ENCODE measurements at regions not wholly inside any gene's neighbourhood (a gene's known extent, or its start where the extent isn't known, plus 50 kb on each side); places are given as distances from the start of the nearest gene placed in this dataset.

GRCh38 chr11:45458269-45458668 lies 172.1 kb upstream of the SYT13 start:
- no peak for DNase-seq (ENCODE audit: extremely low spot score, unreplicated experiment)
- H3K27ac Mint-ChIP-seq (ENCODE audit: unreplicated experiment), result no peak overlapping the region
- TF ChIP-seq CTCF (IDR thresholded peaks at IDR 0.05), result no peak
- peaks cover 28% of the 10 kb centered on the region for H3K27me3 Mint-ChIP-seq (ENCODE audit: unreplicated experiment)
- H3K4me1 Mint-ChIP-seq (ENCODE audit: unreplicated experiment), result no peaks in the 10 kb centered on the region
- H3K9me3 Mint-ChIP-seq (ENCODE audit: unreplicated experiment), result no peaks in the 10 kb centered on the region
- no peak overlapping the region for H3K4me3 Mint-ChIP-seq (ENCODE audit: unreplicated experiment)
- no peaks in the 10 kb centered on the region for H3K36me3 Mint-ChIP-seq (ENCODE audit: unreplicated experiment)

GRCh38 chr11:45457649-45458048 lies 171.5 kb upstream of the SYT13 start:
- H3K4me3 Mint-ChIP-seq (ENCODE audit: unreplicated experiment), result no peak overlapping the region
- no peaks in the 10 kb centered on the region for H3K4me1 Mint-ChIP-seq (ENCODE audit: unreplicated experiment)
- no peak for TF ChIP-seq CTCF (IDR thresholded peaks at IDR 0.05)
- peaks cover 28% of the 10 kb centered on the region for H3K27me3 Mint-ChIP-seq (ENCODE audit: unreplicated experiment)
- H3K9me3 Mint-ChIP-seq (ENCODE audit: unreplicated experiment), result no peaks in the 10 kb centered on the region
- no peak for DNase-seq (ENCODE audit: extremely low spot score, unreplicated experiment)
- no peaks in the 10 kb centered on the region for H3K36me3 Mint-ChIP-seq (ENCODE audit: unreplicated experiment)
- no peak overlapping the region for H3K27ac Mint-ChIP-seq (ENCODE audit: unreplicated experiment)

- no peak for TF ChIP-seq CTCF (IDR thresholded peaks at IDR 0.05)
- DNase-seq (ENCODE audit: extremely low spot score, unreplicated experiment), result no peak
- Mint-ChIP-seq H3K9me3 (ENCODE audit: unreplicated experiment) (no peaks in the 10 kb centered on the region), H3K4me3 (ENCODE audit: unreplicated experiment) (no peak overlapping the region), H3K27me3 (ENCODE audit: unreplicated experiment) (peaks cover 26% of the 10 kb centered on the region), H3K36me3 (ENCODE audit: unreplicated experiment) (no peaks in the 10 kb centered on the region), H3K27ac (ENCODE audit: unreplicated experiment) (no peak overlapping the region), H3K4me1 (ENCODE audit: unreplicated experiment) (no peaks in the 10 kb centered on the region)
Measured at GRCh38 chr11:45456686-45457085, 170.5 kb upstream of the SYT13 start.

GRCh38 chr11:45455536-45455935 lies 169.4 kb upstream of the SYT13 start:
- H3K9me3 Mint-ChIP-seq (ENCODE audit: unreplicated experiment), result no peaks in the 10 kb centered on the region
- no peak for DNase-seq (ENCODE audit: extremely low spot score, unreplicated experiment)
- no peak overlapping the region for H3K27ac Mint-ChIP-seq (ENCODE audit: unreplicated experiment)
- no peaks in the 10 kb centered on the region for H3K36me3 Mint-ChIP-seq (ENCODE audit: unreplicated experiment)
- H3K4me3 Mint-ChIP-seq (ENCODE audit: unreplicated experiment), result no peak overlapping the region
- H3K27me3 Mint-ChIP-seq (ENCODE audit: unreplicated experiment), result peaks cover 18% of the 10 kb centered on the region
- no peaks in the 10 kb centered on the region for H3K4me1 Mint-ChIP-seq (ENCODE audit: unreplicated experiment)
- no peak for TF ChIP-seq CTCF (IDR thresholded peaks at IDR 0.05)

- no peaks in the 10 kb centered on the region for H3K4me1 Mint-ChIP-seq (ENCODE audit: unreplicated experiment)
- H3K27ac Mint-ChIP-seq (ENCODE audit: unreplicated experiment), result no peak overlapping the region
Measured at GRCh38 chr11:45454917-45455401, 168.8 kb upstream of the SYT13 start.

More at GRCh38 chr11:45454917-45455401, 168.8 kb upstream of the SYT13 start:
- H3K36me3 Mint-ChIP-seq (ENCODE audit: unreplicated experiment), result no peaks in the 10 kb centered on the region
- H3K4me3 Mint-ChIP-seq (ENCODE audit: unreplicated experiment), result no peak overlapping the region
- no peak for DNase-seq (ENCODE audit: extremely low spot score, unreplicated experiment)
- H3K27me3 Mint-ChIP-seq (ENCODE audit: unreplicated experiment), result peaks cover 12% of the 10 kb centered on the region
- H3K9me3 Mint-ChIP-seq (ENCODE audit: unreplicated experiment), result no peaks in the 10 kb centered on the region
- TF ChIP-seq CTCF (IDR thresholded peaks at IDR 0.05), result no peak

Data from osteocyte (in vitro differentiated cells).